Kidney (tissue), 13 donors: ENCODE measurements at regions not wholly inside any gene's neighbourhood (a gene's known extent, or its start where the extent isn't known, plus 50 kb on each side); places are given as distances from the start of the nearest gene placed in this dataset.

Source experiments
- DNase-seq, 5 donors: peaks; one replicate each; pipeline ENCODE4 v3.0.0-alpha.2; 2013 to 2020
- FAIRE-seq: peaks from 2 replicates; lab custom pipeline; 2012; peaks lifted over from hg19 to GRCh38; lab: Jason Lieb, UNC
- H3K27ac ChIP-seq, 2 donors: one replicate each; pipeline ENCODE4 v1.7.0; 2013; ENCODE audit warnings: low read depth in 2 of 2, low read length in 2 of 2, inconsistent platforms in 1 of 2
- H3K27me3 ChIP-seq: one replicate; pipeline ENCODE4 v1.7.1; 2013; ENCODE audit warnings: low read length, inconsistent platforms; ENCODE audit not compliant: control insufficient read depth, insufficient read depth
- H3K36me3 ChIP-seq, 3 donors: one replicate each; pipeline versions ENCODE4 v1.7.0 to v1.7.1; 2013; ENCODE audit warnings: low read length in 3 of 3, control low read depth in 1 of 3, inconsistent platforms in 1 of 3; ENCODE audit not compliant: insufficient read depth in 3 of 3, control insufficient read depth in 2 of 3
- H3K4me1 ChIP-seq, 3 donors: one replicate each; pipeline versions ENCODE4 v1.7.0 to v1.7.1; 2013; ENCODE audit warnings: low read length in 3 of 3, inconsistent platforms in 1 of 3, low read depth in 1 of 3; ENCODE audit not compliant: control insufficient read depth in 2 of 3, insufficient read depth in 2 of 3
- H3K4me3 ChIP-seq, 3 donors: one replicate each; pipeline versions ENCODE4 v1.7.0 to v1.8.1; 2013; ENCODE audit warnings: low read length in 3 of 3, control low read depth in 1 of 3, inconsistent platforms in 1 of 3
- H3K9ac ChIP-seq, 3 donors: one replicate each; pipeline versions ENCODE4 v1.7.0 to v1.7.1; 2013; ENCODE audit warnings: low read length in 3 of 3, control low read depth in 1 of 3, inconsistent platforms in 1 of 3
- H3K9me3 ChIP-seq, 3 donors: one replicate each; pipeline versions ENCODE4 v1.7.0 to v1.7.1; 2013; ENCODE audit warnings: low read length in 3 of 3, control low read depth in 1 of 3, inconsistent platforms in 1 of 3; ENCODE audit not compliant: control insufficient read depth in 2 of 3, insufficient read depth in 1 of 3
- intact Hi-C: fragments of 100-400 bp; cut with DNase I; formaldehyde crosslinking; loops from one replicate; pipeline ENCODE4 v1.11.1; 2022
- TF ChIP-seq, protein P1 (sequence below): IDR thresholded peaks from 3 replicates; pipeline ENCODE4 v1.5.1; 2012; ENCODE audit warnings: mild to moderate bottlenecking, moderate library complexity, borderline replicate concordance; ENCODE audit not compliant: insufficient read depth; ENCODE audit errors: extremely low read depth
- donor health status: control.
- donor health status: control.
- donor health status: control.
- donor health status: control.
- donor health status: control.
- donor health status: DM: yes; HTN: yes; CAD: no.
- donor health status: Normal renal cell carcinoma (clear cell type).

DNA sequence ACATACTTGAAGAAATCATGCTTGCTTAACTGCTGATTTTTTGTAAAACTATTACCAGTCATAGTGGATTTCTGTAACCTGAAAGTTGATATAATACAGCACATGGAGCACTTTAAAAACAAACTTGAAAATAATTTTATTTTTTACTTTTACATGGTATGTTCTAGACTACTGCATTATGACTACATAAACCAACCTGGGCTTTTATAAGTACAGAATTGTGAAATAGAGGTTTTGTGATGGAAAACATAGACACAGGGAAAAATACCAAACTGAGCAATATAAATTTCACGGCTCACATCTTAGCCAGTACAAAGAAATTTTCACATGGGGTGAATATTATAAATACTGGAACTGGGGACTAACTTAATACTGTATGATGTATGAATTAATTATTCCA, 59.3 kb upstream of the CTIF start:
- intact Hi-C loops: loop anchor here (5.0 kb wide), 1 partner anchor 183 kb away; no protein-coding TSS in a partner anchor
- Histone ChIP-seq H3K4me3 (no peak overlapping the region), H3K9ac (no peak overlapping the region), H3K27me3 (no peaks in the 10 kb centered on the region), H3K4me1 (peaks cover 0 to 2% (median 0%) of the 10 kb centered on the region in 3 donors), H3K27ac (no peak overlapping the region), H3K9me3 (no peaks in the 10 kb centered on the region), H3K36me3 (no peaks in the 10 kb centered on the region)
- DNase-seq (no peak), FAIRE-seq (no peak)
- TF ChIP-seq, protein P1, sequence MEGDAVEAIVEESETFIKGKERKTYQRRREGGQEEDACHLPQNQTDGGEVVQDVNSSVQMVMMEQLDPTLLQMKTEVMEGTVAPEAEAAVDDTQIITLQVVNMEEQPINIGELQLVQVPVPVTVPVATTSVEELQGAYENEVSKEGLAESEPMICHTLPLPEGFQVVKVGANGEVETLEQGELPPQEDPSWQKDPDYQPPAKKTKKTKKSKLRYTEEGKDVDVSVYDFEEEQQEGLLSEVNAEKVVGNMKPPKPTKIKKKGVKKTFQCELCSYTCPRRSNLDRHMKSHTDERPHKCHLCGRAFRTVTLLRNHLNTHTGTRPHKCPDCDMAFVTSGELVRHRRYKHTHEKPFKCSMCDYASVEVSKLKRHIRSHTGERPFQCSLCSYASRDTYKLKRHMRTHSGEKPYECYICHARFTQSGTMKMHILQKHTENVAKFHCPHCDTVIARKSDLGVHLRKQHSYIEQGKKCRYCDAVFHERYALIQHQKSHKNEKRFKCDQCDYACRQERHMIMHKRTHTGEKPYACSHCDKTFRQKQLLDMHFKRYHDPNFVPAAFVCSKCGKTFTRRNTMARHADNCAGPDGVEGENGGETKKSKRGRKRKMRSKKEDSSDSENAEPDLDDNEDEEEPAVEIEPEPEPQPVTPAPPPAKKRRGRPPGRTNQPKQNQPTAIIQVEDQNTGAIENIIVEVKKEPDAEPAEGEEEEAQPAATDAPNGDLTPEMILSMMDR: no peak

DNA sequence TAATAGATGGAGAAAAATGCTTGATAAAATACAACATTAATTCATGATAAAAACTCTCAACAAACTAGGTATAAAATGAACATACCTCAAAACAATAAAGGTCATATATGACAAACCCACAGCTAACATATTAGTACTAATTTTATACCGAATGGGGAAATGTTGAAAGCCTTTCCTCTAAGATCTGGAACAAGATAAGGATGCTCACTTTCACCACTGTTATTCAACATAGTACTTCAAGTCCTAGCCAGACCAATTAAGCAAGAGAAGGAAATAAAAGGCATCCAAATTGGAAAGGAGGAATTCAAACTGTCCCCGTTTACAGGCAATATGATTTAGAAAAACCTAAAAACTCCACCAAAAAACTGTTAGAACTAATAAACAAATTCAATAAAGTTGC, 61.5 kb upstream of the CTIF start:
- Histone ChIP-seq H3K27me3 (no peaks in the 10 kb centered on the region), H3K36me3 (no peaks in the 10 kb centered on the region), H3K4me1 (peaks cover 0 to 2% (median 0%) of the 10 kb centered on the region in 3 donors), H3K27ac (no peak overlapping the region), H3K4me3 (no peak overlapping the region), H3K9me3 (no peaks in the 10 kb centered on the region), H3K9ac (no peak overlapping the region)
- DNase-seq: no peak
- FAIRE-seq: no peak
- TF ChIP-seq, protein P1: no peak
- intact Hi-C loops: loop anchor here (5.0 kb wide), 1 partner anchor 185 kb away; no protein-coding TSS in a partner anchor

DNA sequence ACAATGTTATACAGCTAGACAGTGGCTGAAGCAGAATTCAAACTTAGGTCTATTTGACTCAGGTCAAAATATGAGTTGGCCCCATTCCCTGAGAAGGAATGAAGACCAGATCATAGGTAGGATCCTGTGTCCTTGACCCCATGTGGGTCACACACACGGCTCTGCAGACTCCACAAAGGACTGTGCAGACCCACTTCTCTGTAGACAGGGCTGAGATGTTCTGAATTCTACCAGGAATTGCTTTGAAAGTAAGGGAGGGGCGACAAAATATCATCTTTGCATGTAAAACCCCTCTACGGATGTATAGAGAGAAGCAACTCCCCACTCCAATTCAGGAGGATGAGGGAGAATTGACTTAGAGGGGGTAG, 62.3 kb upstream of the CTIF start:
- no peak for DNase-seq
- H3K9me3 ChIP-seq: no peaks in the 10 kb centered on the region
- intact Hi-C loops: loop anchor here (5.0 kb wide), 1 partner anchor 186 kb away; no protein-coding TSS in a partner anchor
- H3K36me3 ChIP-seq: no peaks in the 10 kb centered on the region
- no peak overlapping the region for H3K4me3 ChIP-seq
- peaks cover 0 to 2% (median 0%) of the 10 kb centered on the region in 3 donors for H3K4me1 ChIP-seq
- H3K9ac ChIP-seq: no peak overlapping the region
- no peak overlapping the region for H3K27ac ChIP-seq
- no peaks in the 10 kb centered on the region for H3K27me3 ChIP-seq
- TF ChIP-seq, protein P1: no peak
- no peak for FAIRE-seq
